ENCODE measurements at regions not wholly inside any gene's neighbourhood (a gene's known extent, or its start where the extent isn't known, plus 50 kb on each side); places are given as distances from the start of the nearest gene placed in this dataset.

DNA sequence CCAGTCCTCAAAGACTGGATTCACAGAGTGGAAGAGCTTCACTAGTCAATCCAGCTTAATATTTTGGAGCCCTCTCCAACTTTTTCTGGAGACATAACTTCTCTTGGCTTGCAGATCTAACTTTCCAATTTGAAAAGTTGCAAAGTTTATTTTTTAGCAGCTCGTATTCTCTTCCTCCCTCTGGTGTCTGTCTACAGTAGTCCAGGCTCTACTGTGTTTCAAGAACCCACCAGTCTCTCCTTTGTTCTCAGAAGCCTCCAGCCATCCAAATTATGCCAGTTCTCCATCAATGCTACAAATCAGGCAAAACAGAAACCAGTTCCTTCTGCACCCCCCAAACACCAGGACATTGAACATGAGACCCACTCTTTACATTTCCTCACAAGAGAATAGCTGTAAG, 376.1 kb upstream of the OPRM1 start:
- no peak for TF ChIP-seq CTCF (IDR thresholded peaks at IDR 0.05 in 8 of 11, conservative IDR thresholded peaks at IDR 0.05 in 3 of 11)
- no peak for TF ChIP-seq POLR2A (IDR thresholded peaks at IDR 0.05)
